HepG2 (cell line): ENCODE measurements at regions not wholly inside any gene's neighbourhood (a gene's known extent, or its start where the extent isn't known, plus 50 kb on each side); places are given as distances from the start of the nearest gene placed in this dataset.

ENCODE experiments used
- ATAC-seq: fragments of 200-7000 bp; cut with Tn5 transposase; 3 replicates; pipeline ENCODE4 v1.9.1; 2020; ENCODE audit warnings: mild to moderate bottlenecking, moderate library complexity
- BruUV-seq: library from RNA; stranded (reverse); fragments of 400-500 nt; replicated peaks from 2 replicates; lab custom pipeline; 2021; lab: Mats Ljungman, UMichigan
- CTCF ChIA-PET: fragments of 300-600 bp; formaldehyde crosslinking; extraction: SDS; loops from one replicate; lab custom pipeline; 2021; ENCODE audit warnings: low total read pairs, inconsistent platforms, low intra/inter-chr PET ratio; lab: Yijun Ruan, JAX
- POLR2A ChIA-PET: fragments of 350-600 bp; sonication (Branson Sonifier 250); formaldehyde crosslinking; loops from one replicate; lab custom pipeline; 2020; ENCODE audit warnings: antibody characterized with exemption, inconsistent platforms; lab: Yijun Ruan, JAX
- DNase-seq: peaks from one replicate; pipeline ENCODE4 v3.0.0-alpha.2; 2015; ENCODE audit warnings: low spot score
- FAIRE-seq: peaks from 3 replicates; lab custom pipeline; 2011; peaks lifted over from hg19 to GRCh38; lab: Jason Lieb, UNC
- H2AFZ ChIP-seq: one replicate; pipeline ENCODE4 v1.6.1; 2011; ENCODE audit warnings: low read length, inconsistent platforms
- H3K27ac ChIP-seq: fragments of 300-600 bp; 3 replicates; pipeline ENCODE4 v1.8.0; 2011; ENCODE audit warnings: mixed run types, mild to moderate bottlenecking, mixed read lengths, low read length, inconsistent platforms; ENCODE audit not compliant: insufficient read depth; ENCODE audit errors: extremely low read length
- H3K27me3 ChIP-seq, 2 experiments: fragments of 200-600 bp in 1 of 2; 2 replicates in 1 of 2; 3 replicates in 1 of 2; pipeline versions ENCODE4 v1.6.0 to v1.8.0; 2011; ENCODE audit warnings: low read length in 2 of 2, mild to moderate bottlenecking in 2 of 2, moderate library complexity in 2 of 2, inconsistent platforms in 1 of 2; ENCODE audit not compliant: insufficient read depth in 2 of 2, control insufficient read depth in 1 of 2
- H3K36me3 ChIP-seq, 2 experiments: fragments of 200-600 bp in 1 of 2; replicated peaks in 1 of 2; 2 replicates in 1 of 2; 3 replicates in 1 of 2; pipeline versions ENCODE4 v1.5.1 to v1.8.0; 2011; ENCODE audit warnings: low read length in 2 of 2, inconsistent platforms in 1 of 2; ENCODE audit not compliant: insufficient read depth in 2 of 2, control insufficient read depth in 1 of 2
- H3K4me1 ChIP-seq: 2 replicates; pipeline ENCODE4 v1.5.1; 2012; ENCODE audit warnings: low read length, inconsistent platforms; ENCODE audit not compliant: insufficient read depth
- H3K4me2 ChIP-seq: 2 replicates; pipeline ENCODE4 v1.6.0; 2011; ENCODE audit warnings: low read depth, low read length, inconsistent platforms
- H3K4me3 ChIP-seq, 3 experiments: fragments of 200-600 bp in 1 of 3; sonication (generic), shearing (Covaris generic) in 1 of 3; replicated peaks in 1 of 3; 2 replicates each; pipeline ENCODE4 v1.5.1; 2011 to 2016; ENCODE audit warnings: low read length in 3 of 3, inconsistent platforms in 2 of 3, low read depth in 2 of 3, mild to moderate bottlenecking in 2 of 3, control low read depth in 1 of 3, mixed read lengths in 1 of 3; ENCODE audit not compliant: insufficient read depth in 1 of 3
- H3K79me2 ChIP-seq: one replicate; pipeline ENCODE4 v1.6.1; 2011; ENCODE audit warnings: low read length, inconsistent platforms; ENCODE audit not compliant: insufficient read depth
- H3K9ac ChIP-seq: 2 replicates; pipeline ENCODE4 v1.6.0; 2011; ENCODE audit warnings: mild to moderate bottlenecking, low read depth, low read length, inconsistent platforms; ENCODE audit not compliant: insufficient read depth
- H3K9me3 ChIP-seq: 2 replicates; pipeline ENCODE4 v1.5.1; 2012; ENCODE audit warnings: mild to moderate bottlenecking, low read length
- H4K20me1 ChIP-seq: 2 replicates; pipeline ENCODE4 v1.6.0; 2011; ENCODE audit warnings: inconsistent platforms, mild to moderate bottlenecking, low read length, moderate library complexity; ENCODE audit not compliant: insufficient read depth
- AKAP8 ChIP-seq: sonication (generic); formaldehyde crosslinking; IDR thresholded peaks from 2 replicates; pipeline ENCODE4 v1.5.1; 2020; ENCODE audit warnings: mild to moderate bottlenecking, missing genetic modification reagents
- ASH2L ChIP-seq: fragments of 300-600, 200-600 bp; sonication (generic); IDR thresholded peaks from 2 replicates; pipeline ENCODE4 v1.7.0; 2017; ENCODE audit warnings: low read depth, mild to moderate bottlenecking, moderate library complexity, mixed read lengths, low read length; ENCODE audit not compliant: insufficient read length
- CENPX ChIP-seq: sonication (generic); formaldehyde crosslinking; IDR thresholded peaks from 2 replicates; pipeline ENCODE4 v1.9.0; 2021; ENCODE audit warnings: mild to moderate bottlenecking, missing genetic modification reagents, moderate library complexity
- DNMT1 ChIP-seq: sonication (generic); formaldehyde crosslinking; IDR thresholded peaks from 2 replicates; pipeline ENCODE4 v1.5.1; 2020; ENCODE audit warnings: mild to moderate bottlenecking, missing genetic modification reagents
- FOXJ3 ChIP-seq: sonication (generic); formaldehyde crosslinking; IDR thresholded peaks from 2 replicates; pipeline ENCODE4 v1.4.0; 2020; ENCODE audit warnings: missing genetic modification reagents, mild to moderate bottlenecking, borderline replicate concordance
- JDP2 ChIP-seq: sonication (generic); formaldehyde crosslinking; IDR thresholded peaks from 2 replicates; pipeline ENCODE4 v1.8.1; 2022; ENCODE audit warnings: missing genetic modification reagents, borderline replicate concordance
- KDM5B ChIP-seq: sonication (generic); formaldehyde crosslinking; IDR thresholded peaks from 2 replicates; pipeline ENCODE4 v1.4.0; 2020; ENCODE audit warnings: missing genetic modification reagents, mild to moderate bottlenecking, borderline replicate concordance
- PCBP1 ChIP-seq: fragments of 200-400 bp; formaldehyde crosslinking; IDR thresholded peaks from 2 replicates; pipeline ENCODE4 v1.6.1; 2017; ENCODE audit warnings: mild to moderate bottlenecking, low read depth, low read length, borderline replicate concordance
- ZNF24 ChIP-seq: fragments of 450-650 bp; IDR thresholded peaks from 2 replicates; pipeline ENCODE4 v1.6.1; 2017; ENCODE audit warnings: antibody characterized with exemption, mild to moderate bottlenecking
- ZNF260 ChIP-seq: sonication (generic); formaldehyde crosslinking; IDR thresholded peaks from 2 replicates; pipeline ENCODE4 v1.4.0; 2020; ENCODE audit warnings: missing genetic modification reagents, low read depth, mild to moderate bottlenecking, borderline replicate concordance
- ZNF432 ChIP-seq: sonication (generic); formaldehyde crosslinking; IDR thresholded peaks from 2 replicates; pipeline ENCODE4 v1.5.0; 2020; ENCODE audit warnings: missing genetic modification reagents, mild to moderate bottlenecking, borderline replicate concordance
- ZNF672 ChIP-seq: sonication (generic); formaldehyde crosslinking; IDR thresholded peaks from 2 replicates; pipeline ENCODE4 v1.8.1; 2022; ENCODE audit warnings: missing genetic modification reagents
- ZNF775 ChIP-seq: sonication (generic); formaldehyde crosslinking; IDR thresholded peaks from 2 replicates; pipeline ENCODE4 v1.4.0; 2020; ENCODE audit warnings: missing genetic modification reagents, mild to moderate bottlenecking, moderate library complexity, borderline replicate concordance
- WGBS: methylation state at CpG from one replicate; pipeline ENCODE4 v1.1.6; 2017; ENCODE audit warnings: low lambda C conversion rate; 5-methylcytosine and 5-hydroxymethylcytosine counted together
- in situ Hi-C: cut with HindIII; loops from 2 replicates; pipeline ENCODE4 v1.10.0; 2017; ENCODE audit warnings: low pct_unique_long_range_greater_than_20kb; ENCODE audit not compliant: extremely low pct_ligation_motif_present
- intact Hi-C: fragments of 100-400 bp; cut with micrococcal nuclease; formaldehyde crosslinking; loops from one replicate; pipeline ENCODE4 v1.10.0; 2022; ENCODE audit not compliant: unreplicated experiment
- TF ChIP-seq, protein P1 (sequence below): sonication (generic); formaldehyde crosslinking; IDR thresholded peaks from 2 replicates; pipeline ENCODE4; 2020; ENCODE audit warnings: missing genetic modification reagents, mild to moderate bottlenecking, borderline replicate concordance
- TF ChIP-seq, protein P2 (sequence below): sonication (generic); formaldehyde crosslinking; IDR thresholded peaks from 2 replicates; pipeline ENCODE4 v1.4.0; 2020; ENCODE audit warnings: low read depth, mild to moderate bottlenecking, missing genetic modification reagents
- TF ChIP-seq, protein P3 (sequence below): sonication (generic); formaldehyde crosslinking; IDR thresholded peaks from 2 replicates; pipeline ENCODE4 v1.4.0; 2020; ENCODE audit warnings: mild to moderate bottlenecking, missing genetic modification reagents
- TF ChIP-seq, protein P4 (sequence below): sonication (generic); formaldehyde crosslinking; IDR thresholded peaks from 2 replicates; pipeline ENCODE4 v1.8.0; 2022; ENCODE audit warnings: missing genetic modification reagents, low read depth, mild to moderate bottlenecking, borderline replicate concordance
- TF ChIP-seq, protein P5 (sequence below): sonication (generic); formaldehyde crosslinking; IDR thresholded peaks from 2 replicates; pipeline ENCODE4 v1.4.0; 2020; ENCODE audit warnings: mild to moderate bottlenecking, missing genetic modification reagents

DNA sequence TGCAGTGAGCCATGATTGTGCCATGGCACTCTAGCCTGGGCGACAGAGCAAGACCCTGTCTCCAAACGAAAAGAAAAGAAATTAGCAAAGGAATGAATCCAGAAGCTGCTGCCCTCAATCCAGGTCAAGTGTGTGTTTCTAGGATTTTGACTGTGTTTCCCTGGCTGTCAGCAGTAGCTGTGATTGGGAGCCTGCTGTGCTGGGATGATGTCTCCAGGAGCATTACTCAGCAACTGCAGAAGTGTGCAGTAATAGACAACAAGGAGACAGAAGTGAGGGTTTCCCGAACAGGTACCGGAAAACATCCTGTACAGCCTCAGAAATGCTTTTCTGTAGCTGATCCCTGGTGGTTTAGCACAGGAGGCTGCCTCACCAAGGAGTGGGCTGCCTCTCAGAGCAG, 492.5 kb downstream of the FUT8 start:
- Histone ChIP-seq H3K36me3 (no peaks in the 10 kb centered on the region), H3K79me2 (no peaks in the 10 kb centered on the region), H2AFZ (no peak overlapping the region), H3K27me3 (no peaks in the 10 kb centered on the region), H3K9me3 (peaks cover 11% of the 10 kb centered on the region; the same call in 1 of the 2 replicates), H3K4me3 (no peak overlapping the region), H3K4me2 (no peak overlapping the region), H3K27ac (no peak overlapping the region), H4K20me1 (no peaks in the 10 kb centered on the region), H3K9ac (no peak overlapping the region), H3K4me1 (no peaks in the 10 kb centered on the region)
- in situ Hi-C loops (no loop called here), intact Hi-C loops (no loop called here)
- ATAC-seq = no peak
- no TSS peak for BruUV-seq
- FAIRE-seq = no peak
- no peak for DNase-seq
- CTCF ChIA-PET = no interaction called here
- WGBS = 4% methylated on average over 4 of the region's 4 CpGs
- POLR2A ChIA-PET = no interaction called here
- TF ChIP-seq, protein P1, sequence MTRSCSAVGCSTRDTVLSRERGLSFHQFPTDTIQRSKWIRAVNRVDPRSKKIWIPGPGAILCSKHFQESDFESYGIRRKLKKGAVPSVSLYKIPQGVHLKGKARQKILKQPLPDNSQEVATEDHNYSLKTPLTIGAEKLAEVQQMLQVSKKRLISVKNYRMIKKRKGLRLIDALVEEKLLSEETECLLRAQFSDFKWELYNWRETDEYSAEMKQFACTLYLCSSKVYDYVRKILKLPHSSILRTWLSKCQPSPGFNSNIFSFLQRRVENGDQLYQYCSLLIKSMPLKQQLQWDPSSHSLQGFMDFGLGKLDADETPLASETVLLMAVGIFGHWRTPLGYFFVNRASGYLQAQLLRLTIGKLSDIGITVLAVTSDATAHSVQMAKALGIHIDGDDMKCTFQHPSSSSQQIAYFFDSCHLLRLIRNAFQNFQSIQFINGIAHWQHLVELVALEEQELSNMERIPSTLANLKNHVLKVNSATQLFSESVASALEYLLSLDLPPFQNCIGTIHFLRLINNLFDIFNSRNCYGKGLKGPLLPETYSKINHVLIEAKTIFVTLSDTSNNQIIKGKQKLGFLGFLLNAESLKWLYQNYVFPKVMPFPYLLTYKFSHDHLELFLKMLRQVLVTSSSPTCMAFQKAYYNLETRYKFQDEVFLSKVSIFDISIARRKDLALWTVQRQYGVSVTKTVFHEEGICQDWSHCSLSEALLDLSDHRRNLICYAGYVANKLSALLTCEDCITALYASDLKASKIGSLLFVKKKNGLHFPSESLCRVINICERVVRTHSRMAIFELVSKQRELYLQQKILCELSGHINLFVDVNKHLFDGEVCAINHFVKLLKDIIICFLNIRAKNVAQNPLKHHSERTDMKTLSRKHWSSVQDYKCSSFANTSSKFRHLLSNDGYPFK = no peak
- no peak for TF ChIP-seq FOXJ3 (CRISPR knock-in tag)
- no peak for TF ChIP-seq ZNF260 (CRISPR knock-in tag)
- TF ChIP-seq ASH2L = no peak
- TF ChIP-seq ZNF24 = no peak
- TF ChIP-seq, protein P2, sequence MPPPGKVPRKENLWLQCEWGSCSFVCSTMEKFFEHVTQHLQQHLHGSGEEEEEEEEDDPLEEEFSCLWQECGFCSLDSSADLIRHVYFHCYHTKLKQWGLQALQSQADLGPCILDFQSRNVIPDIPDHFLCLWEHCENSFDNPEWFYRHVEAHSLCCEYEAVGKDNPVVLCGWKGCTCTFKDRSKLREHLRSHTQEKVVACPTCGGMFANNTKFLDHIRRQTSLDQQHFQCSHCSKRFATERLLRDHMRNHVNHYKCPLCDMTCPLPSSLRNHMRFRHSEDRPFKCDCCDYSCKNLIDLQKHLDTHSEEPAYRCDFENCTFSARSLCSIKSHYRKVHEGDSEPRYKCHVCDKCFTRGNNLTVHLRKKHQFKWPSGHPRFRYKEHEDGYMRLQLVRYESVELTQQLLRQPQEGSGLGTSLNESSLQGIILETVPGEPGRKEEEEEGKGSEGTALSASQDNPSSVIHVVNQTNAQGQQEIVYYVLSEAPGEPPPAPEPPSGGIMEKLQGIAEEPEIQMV (CRISPR knock-in tag) = no peak
- TF ChIP-seq PCBP1 = no peak
- TF ChIP-seq, protein P3, sequence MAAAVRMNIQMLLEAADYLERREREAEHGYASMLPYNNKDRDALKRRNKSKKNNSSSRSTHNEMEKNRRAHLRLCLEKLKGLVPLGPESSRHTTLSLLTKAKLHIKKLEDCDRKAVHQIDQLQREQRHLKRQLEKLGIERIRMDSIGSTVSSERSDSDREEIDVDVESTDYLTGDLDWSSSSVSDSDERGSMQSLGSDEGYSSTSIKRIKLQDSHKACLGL (CRISPR knock-in tag) = no peak
- TF ChIP-seq ZNF775 (CRISPR knock-in tag) = no peak
- TF ChIP-seq AKAP8 (CRISPR knock-in tag) = no peak
- TF ChIP-seq, protein P4, sequence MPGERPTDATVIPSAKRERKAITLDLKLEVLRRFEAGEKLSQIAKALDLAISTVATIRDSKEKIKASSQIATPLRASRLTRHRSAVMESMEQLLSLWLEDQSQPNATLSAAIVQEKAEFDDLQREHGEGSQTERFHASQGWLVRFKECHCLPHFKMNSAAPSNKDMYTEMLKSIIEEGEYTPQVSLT (CRISPR knock-in tag) = no peak
- no peak for TF ChIP-seq JDP2
- no peak for TF ChIP-seq ZNF672 (CRISPR knock-in tag)
- TF ChIP-seq, protein P5, sequence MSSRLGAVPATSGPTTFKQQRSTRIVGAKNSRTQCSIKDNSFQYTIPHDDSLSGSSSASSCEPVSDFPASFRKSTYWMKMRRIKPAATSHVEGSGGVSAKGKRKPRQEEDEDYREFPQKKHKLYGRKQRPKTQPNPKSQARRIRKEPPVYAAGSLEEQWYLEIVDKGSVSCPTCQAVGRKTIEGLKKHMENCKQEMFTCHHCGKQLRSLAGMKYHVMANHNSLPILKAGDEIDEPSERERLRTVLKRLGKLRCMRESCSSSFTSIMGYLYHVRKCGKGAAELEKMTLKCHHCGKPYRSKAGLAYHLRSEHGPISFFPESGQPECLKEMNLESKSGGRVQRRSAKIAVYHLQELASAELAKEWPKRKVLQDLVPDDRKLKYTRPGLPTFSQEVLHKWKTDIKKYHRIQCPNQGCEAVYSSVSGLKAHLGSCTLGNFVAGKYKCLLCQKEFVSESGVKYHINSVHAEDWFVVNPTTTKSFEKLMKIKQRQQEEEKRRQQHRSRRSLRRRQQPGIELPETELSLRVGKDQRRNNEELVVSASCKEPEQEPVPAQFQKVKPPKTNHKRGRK (CRISPR knock-in tag) = no peak
- TF ChIP-seq ZNF432 (CRISPR knock-in tag) = no peak
- no peak for TF ChIP-seq DNMT1 (CRISPR knock-in tag)
- no peak for TF ChIP-seq KDM5B (CRISPR knock-in tag)
- no peak for TF ChIP-seq CENPX
